ENCODE measurements at regions not wholly inside any gene's neighbourhood (a gene's known extent, or its start where the extent isn't known, plus 50 kb on each side); places are given as distances from the start of the nearest gene placed in this dataset.

GRCh38 chr13:90640976-90641375 lies 706.5 kb upstream of the MIR17HG start:
- no peak for TF ChIP-seq CTCF (IDR thresholded peaks at IDR 0.05; ENCODE audit: poor library complexity)
- TF ChIP-seq EZH2 (IDR thresholded peaks at IDR 0.05; ENCODE audit: borderline replicate concordance) = no peak
